Neuronal stem cell (in vitro differentiated cells): ENCODE measurements at regions not wholly inside any gene's neighbourhood (a gene's known extent, or its start where the extent isn't known, plus 50 kb on each side); places are given as distances from the start of the nearest gene placed in this dataset.

Experiments used
- DNase-seq: peaks from one replicate; pipeline ENCODE4 v3.0.0-alpha.2; 2013; ENCODE audit warnings: low spot score
- H2AFZ ChIP-seq: one replicate; pipeline ENCODE4 v1.6.1; 2013; ENCODE audit warnings: mild to moderate bottlenecking, low read length, inconsistent platforms
- H2AK5ac ChIP-seq: 2 replicates; pipeline ENCODE4 v1.6.1; 2013; ENCODE audit warnings: low read depth, mild to moderate bottlenecking, inconsistent platforms, low read length, moderate library complexity, mixed read lengths
- H2BK120ac ChIP-seq: 2 replicates; pipeline ENCODE4 v1.6.1; 2013; ENCODE audit warnings: low read depth, mild to moderate bottlenecking, inconsistent platforms, low read length, moderate library complexity, mixed read lengths
- H2BK12ac ChIP-seq: one replicate; pipeline ENCODE4 v1.6.1; 2013; ENCODE audit warnings: low read length, inconsistent platforms
- H2BK15ac ChIP-seq: 2 replicates; pipeline ENCODE4 v1.6.1; 2013; ENCODE audit warnings: mild to moderate bottlenecking, low read length, inconsistent platforms, mixed read lengths
- H2BK5ac ChIP-seq: one replicate; pipeline ENCODE4 v1.6.1; 2013; ENCODE audit warnings: inconsistent platforms, mild to moderate bottlenecking, low read length, moderate library complexity
- H3K14ac ChIP-seq: one replicate; pipeline ENCODE4 v1.6.1; 2013; ENCODE audit warnings: low read length, inconsistent platforms
- H3K18ac ChIP-seq: 2 replicates; pipeline ENCODE4 v1.6.1; 2013; ENCODE audit warnings: low read length, inconsistent platforms
- H3K23ac ChIP-seq: 2 replicates; pipeline ENCODE4 v1.6.1; 2013; ENCODE audit warnings: low read depth, mild to moderate bottlenecking, mixed read lengths, low read length, inconsistent platforms; ENCODE audit not compliant: poor library complexity
- H3K27ac ChIP-seq: replicated peaks from 3 replicates; pipeline ENCODE4 v1.5.1; 2013; ENCODE audit warnings: low read length, inconsistent platforms
- H3K27me3 ChIP-seq, 3 experiments: 2 replicates each; pipeline ENCODE4 v1.6.1; 2013; ENCODE audit warnings: low read length in 3 of 3, mild to moderate bottlenecking in 2 of 3, inconsistent platforms in 1 of 3, low read depth in 1 of 3, mixed read lengths in 1 of 3, moderate library complexity in 1 of 3; ENCODE audit not compliant: control insufficient read depth in 3 of 3, insufficient read depth in 3 of 3
- H3K36me3 ChIP-seq, 2 donors: replicated peaks in 1 of 2; 2 replicates each; pipeline ENCODE4 v1.6.1; 2013; ENCODE audit warnings: low read length in 2 of 2; ENCODE audit not compliant: control insufficient read depth in 2 of 2, insufficient read depth in 2 of 2
- H3K4ac ChIP-seq: 2 replicates; pipeline ENCODE4 v1.6.1; 2013; ENCODE audit warnings: inconsistent platforms, mild to moderate bottlenecking, low read length, moderate library complexity
- H3K4me1 ChIP-seq, 2 donors: 1 replicate in 1 of 2; 2 replicates in 1 of 2; pipeline ENCODE4 v1.6.1; 2013; ENCODE audit warnings: low read length in 2 of 2, low read depth in 1 of 2; ENCODE audit not compliant: control insufficient read depth in 2 of 2, insufficient read depth in 1 of 2
- H3K4me2 ChIP-seq: one replicate; pipeline ENCODE4 v1.6.1; 2013; ENCODE audit warnings: mild to moderate bottlenecking, low read length, inconsistent platforms; ENCODE audit not compliant: insufficient read depth, poor library complexity, severe bottlenecking
- H3K4me3 ChIP-seq, 2 donors: 2 replicates each; pipeline ENCODE4 v1.5.1; 2013; ENCODE audit warnings: low read length in 2 of 2, mild to moderate bottlenecking in 2 of 2, inconsistent platforms in 1 of 2, moderate library complexity in 1 of 2
- H3K79me1 ChIP-seq: one replicate; pipeline ENCODE4 v1.6.1; 2013; ENCODE audit warnings: low read depth, mild to moderate bottlenecking, inconsistent platforms, low read length, moderate library complexity
- H3K9ac ChIP-seq: one replicate; pipeline ENCODE4 v1.6.1; 2013; ENCODE audit warnings: mild to moderate bottlenecking, low read depth, low read length, inconsistent platforms; ENCODE audit not compliant: poor library complexity
- H3K9me3 ChIP-seq, 2 donors: replicated peaks in 1 of 2; 2 replicates each; pipeline versions ENCODE3 to v1.6.1; 2013; ENCODE audit warnings: low read length in 2 of 2, mild to moderate bottlenecking in 2 of 2, inconsistent platforms in 1 of 2, low read depth in 1 of 2, mixed read lengths in 1 of 2, moderate library complexity in 1 of 2; ENCODE audit not compliant: control insufficient read depth in 2 of 2, insufficient read depth in 1 of 2
- H4K8ac ChIP-seq: one replicate; pipeline ENCODE4 v1.6.1; 2013; ENCODE audit warnings: low read depth, mild to moderate bottlenecking, inconsistent platforms, low read length, moderate library complexity
- H4K91ac ChIP-seq: one replicate; pipeline ENCODE4 v1.6.1; 2013; ENCODE audit warnings: low read length, low read depth, mild to moderate bottlenecking, inconsistent platforms; ENCODE audit not compliant: poor library complexity
- WGBS, 2 donors: extraction: QIAGEN DNeasy Blood & Tissue Kit; methylation state at CpG; one replicate each; pipeline ENCODE4 v1.1.7; 2013; ENCODE audit warnings: missing lambda C conversion rate in 2 of 2, mixed read lengths in 1 of 2; ENCODE audit not compliant: insufficient read length in 2 of 2, insufficient replicate concordance in 1 of 2; ENCODE audit errors: extremely low coverage in 2 of 2; 5-methylcytosine and 5-hydroxymethylcytosine counted together

GRCh38 chr12:85509857-85510256 is 229.8 kb downstream of the ALX1 start:
- Histone ChIP-seq H3K4ac (no peak overlapping the region), H3K79me1 (no peaks in the 10 kb centered on the region), H2BK15ac (no peak overlapping the region), H2BK5ac (no peak overlapping the region), H4K8ac (no peak overlapping the region), H3K27me3 (no peaks in the 10 kb centered on the region), H2BK12ac (no peak overlapping the region), H3K9me3 (no peaks in the 10 kb centered on the region), H3K14ac (no peak overlapping the region), H3K9ac (no peak overlapping the region), H3K4me2 (no peak overlapping the region), H3K18ac (no peak overlapping the region), H2AK5ac (no peak overlapping the region), H3K23ac (no peak overlapping the region), H3K4me1 (no peaks in the 10 kb centered on the region), H3K36me3 (no peaks in the 10 kb centered on the region), H3K27ac (no peak overlapping the region), H3K4me3 (no peak overlapping the region), H2AFZ (no peak overlapping the region), H4K91ac (no peak overlapping the region), H2BK120ac (no peak overlapping the region)
- DNase-seq, result no peak
- no CpG with 5 or more reads among the region's 3 CpGs for WGBS, 2 donors

GRCh38 chr12:85516039-85516438 is 236.0 kb downstream of the ALX1 start:
- peaks cover 0 to 2% of the 10 kb centered on the region in 2 donors for H3K4me1 ChIP-seq
- H3K4ac ChIP-seq, result no peak overlapping the region
- H2AK5ac ChIP-seq, result no peak overlapping the region
- H2BK5ac ChIP-seq, result no peak overlapping the region
- no peaks in the 10 kb centered on the region for H3K36me3 ChIP-seq
- H3K14ac ChIP-seq, result no peak overlapping the region
- H3K9me3 ChIP-seq, result no peaks in the 10 kb centered on the region
- no peak overlapping the region for H2AFZ ChIP-seq
- DNase-seq, result no peak
- H3K4me2 ChIP-seq, result no peak overlapping the region
- no peak overlapping the region for H3K9ac ChIP-seq
- no peak overlapping the region for H4K8ac ChIP-seq
- no peak overlapping the region for H2BK12ac ChIP-seq
- H2BK120ac ChIP-seq, result no peak overlapping the region
- H3K4me3 ChIP-seq, result no peak overlapping the region
- no peaks in the 10 kb centered on the region for H3K79me1 ChIP-seq
- no peak overlapping the region for H3K23ac ChIP-seq
- H3K27me3 ChIP-seq, result no peaks in the 10 kb centered on the region
- no peak overlapping the region for H3K18ac ChIP-seq
- no peak overlapping the region for H3K27ac ChIP-seq
- no peak overlapping the region for H2BK15ac ChIP-seq
- no peak overlapping the region for H4K91ac ChIP-seq

DNA sequence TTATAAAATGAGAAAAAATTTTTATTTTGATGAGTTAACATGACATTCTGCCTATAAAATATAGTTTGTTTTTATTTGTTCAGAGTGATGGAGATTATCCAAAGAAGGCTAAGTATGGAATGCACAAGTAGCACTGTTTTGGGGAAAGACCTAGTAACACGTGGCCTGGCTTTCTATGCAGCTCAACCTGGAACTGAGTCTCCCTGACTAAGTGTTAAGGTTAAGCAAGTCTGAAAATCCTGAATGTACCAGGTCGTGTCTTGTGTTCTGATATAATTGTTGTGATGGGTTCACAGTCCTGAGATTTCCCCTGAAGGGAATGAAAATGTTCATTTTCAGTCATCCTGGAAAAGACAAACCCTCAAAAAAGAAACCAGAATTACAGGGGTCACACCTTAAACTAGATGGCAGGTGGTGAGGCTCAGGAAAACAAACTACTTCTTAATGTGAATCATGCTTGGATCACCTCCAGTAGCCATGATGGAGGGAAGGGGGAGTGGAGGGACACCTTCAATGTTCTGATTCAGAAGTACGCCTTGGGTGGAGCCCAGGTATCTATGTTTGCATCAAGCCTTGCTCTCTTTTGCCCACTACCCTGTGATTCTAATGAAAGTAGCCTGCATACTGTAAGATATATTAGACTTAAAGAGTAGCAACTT is 236.8 kb downstream of the ALX1 start:
- no peaks in the 10 kb centered on the region for H3K27me3 ChIP-seq
- no peak overlapping the region for H3K4me2 ChIP-seq
- H3K27ac ChIP-seq, result no peak overlapping the region
- H2BK12ac ChIP-seq, result no peak overlapping the region
- no peaks in the 10 kb centered on the region for H3K9me3 ChIP-seq
- no peak overlapping the region for H3K23ac ChIP-seq
- no peak overlapping the region for H2AFZ ChIP-seq
- DNase-seq, result no peak
- no peak overlapping the region for H4K91ac ChIP-seq
- no peak overlapping the region for H3K4me3 ChIP-seq
- H3K18ac ChIP-seq, result no peak overlapping the region
- peaks cover 0 to 2% of the 10 kb centered on the region in 2 donors for H3K4me1 ChIP-seq
- H3K9ac ChIP-seq, result no peak overlapping the region
- H2BK15ac ChIP-seq, result no peak overlapping the region
- H2BK5ac ChIP-seq, result no peak overlapping the region
- no CpG with 5 or more reads among the region's 3 CpGs for WGBS, 2 donors
- no peak overlapping the region for H2BK120ac ChIP-seq
- H3K79me1 ChIP-seq, result no peaks in the 10 kb centered on the region
- no peak overlapping the region for H4K8ac ChIP-seq
- no peak overlapping the region for H3K14ac ChIP-seq
- no peak overlapping the region for H2AK5ac ChIP-seq
- H3K4ac ChIP-seq, result no peak overlapping the region
- no peaks in the 10 kb centered on the region for H3K36me3 ChIP-seq

DNA sequence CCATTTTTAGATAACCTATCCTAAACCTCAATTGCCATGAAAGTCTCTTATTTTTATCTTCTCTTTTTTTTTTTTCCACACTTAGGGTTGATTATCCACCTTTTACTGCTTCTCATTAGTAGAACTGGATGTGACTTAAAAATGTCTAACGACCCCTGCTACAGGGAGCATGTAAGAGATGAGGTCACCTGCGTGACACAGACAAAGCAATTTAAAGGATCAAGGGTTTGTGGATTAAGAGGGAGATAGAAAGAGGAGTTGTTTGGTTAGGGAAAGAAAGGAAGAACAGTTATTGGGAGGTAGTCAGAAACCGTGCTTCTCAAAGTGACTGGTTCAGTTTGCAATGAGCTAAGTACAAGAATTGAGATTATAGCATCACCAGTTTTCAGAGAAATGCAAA is 239.1 kb downstream of the ALX1 start:
- H2BK12ac ChIP-seq, result no peak overlapping the region
- H3K14ac ChIP-seq, result no peak overlapping the region
- H3K4ac ChIP-seq, result no peak overlapping the region
- no peak overlapping the region for H3K9ac ChIP-seq
- no peak overlapping the region for H3K23ac ChIP-seq
- no peaks in the 10 kb centered on the region for H3K36me3 ChIP-seq
- no peak overlapping the region for H2BK15ac ChIP-seq
- WGBS, 2 donors, result no CpG with 5 or more reads among the region's 3 CpGs
- no peaks in the 10 kb centered on the region for H3K79me1 ChIP-seq
- H3K27ac ChIP-seq, result no peak overlapping the region
- no peak overlapping the region for H3K18ac ChIP-seq
- H3K4me3 ChIP-seq, result no peak overlapping the region
- H4K91ac ChIP-seq, result no peak overlapping the region
- no peak overlapping the region for H2AFZ ChIP-seq
- DNase-seq, result no peak
- no peak overlapping the region for H2AK5ac ChIP-seq
- H4K8ac ChIP-seq, result no peak overlapping the region
- no peak overlapping the region for H2BK5ac ChIP-seq
- H3K4me1 ChIP-seq, result peaks cover 0 to 2% of the 10 kb centered on the region in 2 donors
- H3K9me3 ChIP-seq, result no peaks in the 10 kb centered on the region
- no peak overlapping the region for H2BK120ac ChIP-seq
- H3K27me3 ChIP-seq, result no peaks in the 10 kb centered on the region
- H3K4me2 ChIP-seq, result no peak overlapping the region
